HG03175 (cell line): ENCODE measurements at regions not wholly inside any gene's neighbourhood (a gene's known extent, or its start where the extent isn't known, plus 50 kb on each side); places are given as distances from the start of the nearest gene placed in this dataset.
A peak's percentile ranks its signal among the peaks of the same experiment; 100 is the strongest.
"Not testable (repeated sequence)": the region's sequence is repeated elsewhere in the genome, so short reads cannot be mapped to it uniquely, and the experiment has no call there.

ENCODE experiments used
- ATAC-seq: cut with Tn5 transposase; IDR thresholded peaks from one replicate; pipeline ENCODE4 v1.9.1; 2021; ENCODE audit warnings: mild to moderate bottlenecking, moderate library complexity; ENCODE audit not compliant: unreplicated experiment

DNA sequence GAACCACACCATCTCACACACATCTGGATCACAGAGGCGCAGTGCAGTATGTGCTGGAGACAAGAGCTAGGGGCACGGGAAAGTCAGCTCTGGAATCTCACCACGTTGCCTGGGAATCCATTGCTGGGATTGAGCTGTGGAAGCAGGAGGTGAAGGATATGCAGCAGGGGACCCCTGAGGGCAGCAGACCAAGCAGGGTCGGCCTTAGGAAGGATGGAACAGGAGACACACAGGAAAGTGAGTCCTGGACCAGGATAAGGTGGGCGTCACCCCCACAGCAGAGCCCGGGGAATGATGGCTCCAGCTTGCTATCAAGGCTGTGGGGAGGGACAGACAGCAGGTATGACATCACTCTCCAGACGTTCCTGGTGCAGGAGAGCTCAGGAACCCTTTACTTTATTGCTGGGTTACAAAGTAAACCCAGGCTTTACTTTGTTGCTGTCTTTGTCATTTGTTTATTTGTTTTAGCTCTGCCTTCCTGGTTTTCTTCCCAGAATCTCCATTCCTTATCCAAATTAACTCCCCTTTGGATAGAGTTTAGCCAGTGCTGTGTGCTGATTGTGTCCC lies 329.8 kb upstream of the MYT1L start:
- ATAC-seq, result no peak

DNA sequence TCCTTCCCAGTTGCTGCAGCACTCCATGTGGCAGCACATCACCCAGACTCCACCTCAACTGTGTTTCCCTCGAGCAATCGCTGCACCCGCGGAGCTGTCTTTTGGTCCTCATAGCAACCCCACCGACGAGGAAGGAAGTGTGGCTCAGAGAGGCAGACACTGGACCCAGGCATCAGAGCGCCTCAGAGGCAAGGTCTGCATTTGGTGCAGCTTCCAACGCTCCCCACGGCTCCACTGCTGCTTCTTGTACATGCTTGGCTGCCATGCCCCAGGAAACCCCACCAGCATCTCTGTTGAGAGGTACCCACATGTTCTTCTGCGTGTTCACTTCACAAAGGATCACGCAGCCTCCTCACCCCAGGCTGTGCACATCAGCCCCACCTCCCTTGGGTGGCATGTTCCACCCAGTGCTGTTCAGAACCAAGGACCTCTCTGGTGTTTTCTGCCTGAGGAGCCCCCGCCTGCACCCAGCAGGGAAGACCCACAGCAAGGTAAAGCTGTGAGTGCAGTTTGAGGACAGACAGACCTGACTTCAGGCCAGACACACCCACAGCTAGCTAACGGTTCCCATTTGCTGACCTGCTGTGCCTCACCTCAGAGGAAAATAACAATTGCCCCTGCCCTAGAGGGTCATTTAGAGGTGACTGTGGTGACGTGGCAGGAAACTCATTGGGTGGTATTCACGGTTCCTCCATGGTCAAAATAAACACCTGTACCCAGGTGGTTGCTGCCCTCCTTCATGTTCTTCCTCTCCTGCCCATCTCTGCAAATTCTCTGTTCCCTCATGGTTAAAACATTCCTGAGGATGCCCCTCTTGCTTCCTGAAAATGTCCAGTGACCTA lies 326.3 kb upstream of the MYT1L start:
- ATAC-seq, result no peak

DNA sequence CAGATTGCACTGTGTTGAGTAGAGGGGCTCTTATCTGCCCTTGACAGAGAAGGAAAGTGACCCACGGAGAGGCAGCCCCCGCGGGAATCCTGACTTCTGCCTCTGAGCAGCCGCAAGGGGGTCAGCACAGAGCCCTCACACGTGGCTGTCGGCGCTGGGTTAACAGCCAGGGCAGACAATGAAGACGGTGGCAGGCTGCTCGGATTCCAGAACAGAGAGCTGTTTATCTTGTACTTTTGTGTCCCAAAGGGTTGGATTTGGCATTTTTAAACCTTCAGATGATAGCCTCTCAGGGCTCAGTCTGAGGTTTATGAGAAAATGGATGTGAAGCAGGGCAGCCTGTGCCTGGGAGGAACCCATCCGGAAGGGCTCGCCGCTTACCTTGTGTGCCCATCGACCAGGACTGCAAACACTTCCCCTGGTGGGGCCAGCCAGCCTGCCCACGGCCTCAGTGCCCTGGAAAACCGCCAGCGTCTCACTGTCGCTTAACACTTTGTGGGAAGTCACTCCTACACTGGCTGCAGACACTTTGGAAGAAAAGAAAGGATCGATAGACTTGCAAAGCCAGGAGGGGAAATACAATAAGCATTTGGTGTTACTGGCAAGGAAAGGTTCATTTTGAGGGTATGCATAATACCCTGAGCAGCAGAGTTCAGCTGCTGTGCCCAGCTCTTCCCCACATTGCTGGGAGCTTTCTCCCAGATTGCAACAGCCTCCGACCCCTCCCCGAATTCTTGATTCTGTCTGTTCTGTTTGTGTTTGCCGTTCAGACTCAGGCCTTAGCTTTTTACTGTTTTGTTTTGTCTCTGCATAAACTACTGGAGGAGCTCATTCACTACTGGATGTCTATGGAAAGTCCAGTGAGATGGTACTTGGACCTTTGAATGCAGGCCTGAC lies 325.3 kb upstream of the MYT1L start:
- ATAC-seq, result no peak

DNA sequence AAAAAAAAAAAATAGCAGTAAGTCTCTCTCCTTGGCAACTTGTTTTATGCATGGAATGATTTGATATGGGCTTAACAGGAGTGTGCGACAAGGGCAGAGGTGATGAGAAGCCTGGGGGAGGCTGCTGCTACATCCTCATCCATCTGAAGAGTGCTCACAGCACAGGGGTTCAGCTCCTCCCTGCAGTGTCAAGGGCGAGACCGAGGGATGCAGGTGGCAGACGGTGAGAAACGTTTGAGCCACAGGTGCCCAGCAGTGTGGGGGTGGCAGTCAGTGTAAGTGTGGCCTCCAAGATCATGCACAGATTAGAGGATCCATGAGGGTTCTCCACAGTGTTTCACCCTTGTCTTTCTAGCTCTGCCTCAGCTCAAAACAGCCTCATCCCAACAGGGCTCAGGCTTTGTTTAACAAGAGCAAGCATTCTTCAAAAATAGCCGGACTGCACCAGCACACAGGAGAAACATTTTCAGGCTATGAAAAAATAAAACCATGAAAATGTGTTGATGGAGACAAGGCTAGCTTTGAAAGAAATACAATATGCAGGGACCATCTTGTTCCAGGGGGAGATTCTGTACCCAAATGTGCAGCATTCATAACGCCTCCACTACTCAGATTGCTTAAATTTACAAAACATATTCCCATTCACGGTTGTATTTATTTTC lies 324.5 kb upstream of the MYT1L start:
- ATAC-seq, result no peak

DNA sequence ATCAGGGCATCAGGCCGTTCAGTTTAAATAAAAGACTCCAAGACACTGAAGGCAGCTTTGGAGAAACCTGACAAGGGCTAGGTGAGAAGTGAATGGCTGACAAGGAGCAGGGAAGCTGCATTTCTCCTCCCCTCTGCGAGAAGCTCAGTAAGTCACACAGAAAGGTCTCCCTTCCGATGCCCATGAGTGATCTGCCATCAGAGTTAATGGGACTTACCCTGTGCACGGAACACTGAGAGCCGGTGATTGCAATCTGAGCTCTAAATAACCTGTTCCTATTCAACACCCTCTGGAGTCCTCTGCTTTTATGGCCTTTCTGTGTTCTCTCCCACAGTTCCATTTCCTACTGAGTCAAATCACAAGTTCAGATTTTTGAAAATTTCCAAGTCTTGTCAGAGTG lies 322.2 kb upstream of the MYT1L start:
- ATAC-seq, result no peak

DNA sequence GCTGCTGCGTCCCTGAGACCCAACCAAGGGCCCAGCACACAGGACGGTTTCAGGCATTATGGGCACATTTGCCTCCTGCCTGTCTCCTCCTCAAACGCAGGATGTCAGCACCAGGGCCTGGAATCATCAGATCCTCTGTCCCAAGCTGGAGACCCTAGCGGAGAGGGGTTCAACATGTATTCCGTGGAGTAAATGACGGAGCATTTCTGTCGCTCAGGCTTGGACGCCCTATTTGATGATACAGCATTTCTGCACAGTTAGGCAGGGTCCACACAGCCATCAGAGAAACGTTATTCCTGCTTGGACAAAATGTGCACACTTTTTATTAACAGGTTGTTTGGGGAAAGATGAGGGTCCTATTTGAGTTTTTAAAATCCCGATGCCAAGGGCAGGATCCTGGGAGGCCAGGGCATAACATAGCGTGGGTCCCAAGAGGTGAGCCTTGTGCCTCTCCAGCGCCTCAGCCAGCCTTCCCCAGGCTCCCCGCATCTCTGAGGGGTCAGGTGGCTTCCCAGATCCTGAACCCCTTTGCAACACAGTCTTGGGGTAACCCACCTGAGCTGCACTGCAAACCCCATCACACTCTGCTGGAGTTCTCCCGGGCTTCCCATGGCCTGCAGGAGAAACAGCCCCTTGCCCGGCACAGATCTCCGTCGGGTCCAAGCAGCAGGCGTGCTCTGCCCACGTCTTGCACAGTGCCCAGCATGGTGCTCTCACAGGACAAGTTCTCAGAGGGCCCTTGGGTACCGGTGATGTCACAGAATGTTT lies 319.7 kb upstream of the MYT1L start:
- no peak for ATAC-seq

DNA sequence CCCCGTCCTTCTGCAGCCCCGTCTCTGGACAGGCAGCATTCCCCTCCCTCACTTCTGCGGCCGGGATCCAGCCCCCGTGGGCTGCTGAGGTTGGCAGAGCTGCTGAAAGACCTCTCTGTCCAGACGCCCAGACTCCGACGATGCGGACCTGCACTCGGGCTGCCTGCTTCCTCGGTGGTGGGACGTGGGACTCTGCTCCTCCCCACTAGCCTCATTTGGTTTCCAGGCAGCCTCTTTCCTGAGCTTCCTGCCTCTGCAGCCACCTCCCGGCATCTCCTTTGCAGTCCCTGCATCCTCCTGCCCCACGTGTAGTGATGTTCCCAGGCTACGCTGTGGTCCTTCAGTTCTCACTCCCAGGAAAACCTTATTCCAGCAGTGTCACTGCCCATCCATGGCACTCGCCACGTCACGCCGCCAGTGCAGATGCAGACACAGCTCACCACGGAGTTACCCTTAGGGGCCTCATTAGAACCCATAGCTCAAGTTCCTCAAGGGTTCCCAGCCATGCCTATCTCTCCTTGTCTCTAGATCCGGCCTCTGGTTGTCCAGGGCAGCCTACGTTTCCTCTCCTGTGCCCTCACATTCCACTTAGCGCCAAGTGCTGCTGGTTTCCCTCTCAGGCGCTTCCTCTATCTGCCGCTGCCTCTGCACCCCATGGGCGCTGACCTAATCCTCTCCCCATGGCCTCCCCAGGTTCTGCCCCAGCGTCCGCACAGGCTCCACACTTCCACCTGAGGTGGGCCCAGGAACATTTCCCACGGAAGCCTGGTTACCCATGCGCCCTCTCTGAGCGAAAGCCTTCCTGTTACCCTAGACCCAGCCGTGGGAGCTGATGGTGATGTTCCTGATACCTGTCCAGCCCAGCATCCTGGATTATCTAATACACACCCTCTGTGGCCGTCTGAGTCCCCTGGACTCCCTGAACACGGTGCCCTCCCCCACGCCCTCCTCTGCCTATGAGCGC lies 318.3 kb upstream of the MYT1L start:
- ATAC-seq, result no peak

DNA sequence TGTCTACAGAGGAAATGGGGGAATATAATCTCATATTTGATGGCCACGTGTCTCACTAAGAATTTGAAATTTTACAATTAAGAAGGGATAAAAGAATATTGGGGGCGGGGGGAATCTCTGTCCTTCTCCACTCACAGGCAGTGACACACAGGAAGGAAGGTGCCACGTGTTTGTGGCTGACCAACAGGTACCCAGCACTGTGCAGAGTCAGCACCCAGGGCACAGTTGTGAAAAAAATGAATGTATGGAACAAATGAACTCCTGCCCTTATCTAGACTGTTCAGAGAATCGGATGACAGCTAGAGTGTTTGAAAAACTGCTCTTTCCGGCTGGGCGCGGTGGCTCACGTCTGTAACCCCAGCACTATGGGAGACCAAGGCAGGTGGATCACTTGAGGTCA lies 317.0 kb upstream of the MYT1L start:
- ATAC-seq, result no peak

DNA sequence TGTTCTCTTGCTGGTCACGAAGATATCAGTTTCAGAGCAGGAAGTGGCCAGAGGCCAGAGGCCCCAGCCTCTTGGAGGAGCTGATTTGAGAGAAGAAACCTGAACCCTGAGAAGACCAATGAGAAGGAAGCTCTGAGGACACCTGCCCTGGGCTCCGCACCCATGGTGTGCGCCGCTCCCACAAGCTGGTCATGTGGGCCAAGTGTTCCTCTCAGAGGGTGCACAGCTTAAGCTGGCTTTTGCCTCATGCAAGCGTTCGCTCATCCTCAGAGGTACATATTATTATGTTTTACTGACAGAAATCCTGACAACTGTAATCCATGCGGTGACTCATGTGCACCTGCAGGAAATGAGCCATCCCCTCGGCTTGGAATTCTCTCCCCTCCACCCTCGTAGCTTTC lies 316.1 kb upstream of the MYT1L start:
- no peak for ATAC-seq

DNA sequence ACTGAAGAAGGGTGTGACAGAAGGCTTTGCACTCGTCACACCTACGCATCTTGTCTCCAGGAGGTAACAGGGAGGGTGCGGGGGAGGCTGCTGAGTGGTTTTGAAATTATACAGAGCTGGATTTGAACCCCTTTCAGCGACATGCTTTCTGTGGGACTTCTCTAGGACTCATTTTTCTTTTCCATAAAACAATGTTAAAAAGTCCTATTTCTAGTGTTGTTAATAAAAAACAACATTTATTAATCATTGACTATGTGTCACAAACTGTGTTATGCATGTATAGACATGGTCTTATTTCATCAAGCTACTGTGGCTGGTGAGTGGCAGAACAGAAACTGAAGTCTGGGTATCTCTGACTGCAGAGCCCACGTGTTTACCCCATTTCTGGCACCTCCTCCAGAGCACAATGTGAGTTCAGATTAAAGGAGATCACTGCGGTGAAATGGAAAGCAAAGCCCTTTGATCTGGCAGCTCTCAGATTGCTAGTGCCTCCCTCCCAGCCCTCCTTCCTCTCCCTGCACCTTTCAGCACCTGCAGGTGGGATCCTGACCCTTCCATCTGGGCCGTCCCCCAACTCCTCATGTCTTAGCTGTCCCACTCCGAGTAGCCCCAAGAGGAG lies 315.5 kb upstream of the MYT1L start:
- peak; percentile 82 for ATAC-seq

DNA sequence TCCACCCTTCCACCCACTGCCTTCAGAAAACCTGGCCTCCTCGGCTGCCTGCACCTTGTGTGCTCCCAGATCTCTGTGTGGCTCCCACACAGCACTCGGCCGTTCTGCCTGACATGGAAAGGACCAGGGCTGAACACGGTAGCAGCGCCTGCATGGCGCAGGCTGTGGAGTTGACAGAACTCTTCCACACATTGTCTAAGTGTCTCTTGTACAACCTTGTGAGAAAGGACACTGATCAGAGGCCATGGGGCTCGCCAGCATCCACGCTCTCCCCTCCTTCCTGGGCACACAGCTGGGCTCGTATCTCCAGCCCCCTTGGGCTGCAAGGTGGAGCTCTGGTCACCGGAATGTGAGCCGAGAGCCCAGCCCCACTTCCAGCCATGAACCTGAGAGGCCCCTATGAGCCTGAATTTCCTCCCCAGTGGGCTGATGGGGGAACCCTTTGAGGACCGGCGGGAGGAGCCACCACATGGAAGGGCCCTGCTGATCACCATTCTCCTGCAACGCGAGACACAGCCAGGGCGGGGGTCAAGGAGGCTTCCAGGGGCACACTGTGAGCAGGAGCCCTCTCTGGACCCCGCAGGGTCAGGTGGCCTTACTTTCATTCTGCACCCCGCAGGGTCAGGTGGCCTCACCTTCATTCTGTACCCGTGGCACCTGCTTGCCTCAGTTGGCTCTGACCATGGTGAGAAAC lies 314.2 kb upstream of the MYT1L start:
- no peak for ATAC-seq

DNA sequence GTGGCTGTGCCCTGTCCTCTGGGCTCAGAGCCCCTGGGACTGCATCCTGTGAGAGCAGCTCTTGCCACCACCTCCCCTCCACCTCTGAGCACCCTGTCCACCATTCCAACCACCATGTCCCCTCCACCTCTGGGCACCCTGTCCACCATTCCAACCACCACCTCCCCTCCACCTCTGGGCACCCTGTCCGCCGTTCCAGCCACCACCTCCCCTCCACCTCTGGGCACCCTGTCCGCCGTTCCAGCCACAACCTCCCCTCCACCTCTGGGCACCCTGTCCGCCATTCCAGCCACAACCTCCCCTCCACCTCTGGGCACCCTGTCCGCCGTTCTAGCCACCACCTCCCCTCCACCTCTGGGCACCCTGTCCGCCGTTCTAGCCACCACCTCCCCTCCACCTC lies 313.7 kb upstream of the MYT1L start:
- ATAC-seq, result not testable (repeated sequence)

DNA sequence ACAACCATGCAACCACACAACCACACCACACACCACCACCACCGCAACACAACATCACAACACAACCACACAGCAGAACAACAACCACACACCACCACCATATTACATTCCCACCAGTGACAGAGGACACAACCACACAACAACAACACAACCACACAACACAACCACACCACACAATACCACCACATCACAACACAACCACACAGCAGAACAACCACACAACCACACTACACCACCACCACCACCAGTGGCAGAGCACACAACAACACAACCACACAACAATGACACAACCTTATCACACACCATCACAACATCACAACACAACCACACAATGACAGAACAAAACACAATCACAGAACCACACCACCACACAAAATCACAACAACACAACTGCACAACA lies 313.0 kb upstream of the MYT1L start:
- ATAC-seq, result no peak

DNA sequence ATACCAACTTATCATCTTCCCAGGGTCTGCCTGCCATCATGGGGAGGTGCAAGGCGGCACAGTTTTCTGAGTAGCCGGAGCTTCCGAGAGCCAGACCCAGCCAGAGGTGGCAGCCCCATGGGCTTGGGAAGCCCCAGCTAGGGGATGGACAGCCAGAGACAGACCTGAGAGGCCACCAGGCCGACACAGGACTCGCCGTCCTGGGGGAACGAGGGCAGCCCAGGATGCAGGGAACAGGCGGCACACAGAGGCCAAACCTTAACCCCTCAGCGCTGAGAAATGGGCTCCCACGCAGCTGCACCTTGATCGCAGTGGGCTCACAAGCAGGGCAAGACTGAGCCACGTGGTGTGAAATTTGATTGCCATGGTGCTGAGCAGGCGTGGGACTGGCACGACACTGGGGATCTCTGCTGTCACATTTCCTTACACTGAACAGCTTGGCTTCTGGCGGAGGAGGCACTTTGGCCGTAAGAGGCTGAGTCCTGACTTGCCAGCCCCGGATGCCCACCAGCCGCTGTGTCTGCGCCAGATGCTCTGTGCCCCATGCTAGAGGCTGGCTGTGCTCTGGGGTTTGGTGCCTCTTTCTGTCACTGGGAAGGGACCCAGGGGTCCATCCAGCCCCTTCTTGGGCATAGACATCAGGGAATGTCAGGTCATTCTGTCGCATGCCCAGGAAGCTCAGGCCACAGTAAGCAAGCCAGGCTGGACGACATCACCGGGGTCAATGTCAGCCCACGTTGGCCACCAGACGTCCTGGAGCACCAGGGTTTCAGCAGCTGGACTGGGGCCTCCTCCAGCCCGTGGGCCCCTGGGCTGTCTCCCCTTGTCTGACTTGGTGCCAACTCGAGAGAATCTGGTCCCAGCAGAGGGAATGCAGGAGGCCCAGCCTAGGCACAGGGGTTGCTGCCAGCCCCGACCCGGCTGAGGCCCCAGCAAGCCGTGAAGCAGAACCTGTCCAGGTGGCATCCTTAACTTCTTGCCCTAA lies 312.1 kb upstream of the MYT1L start:
- no peak for ATAC-seq

DNA sequence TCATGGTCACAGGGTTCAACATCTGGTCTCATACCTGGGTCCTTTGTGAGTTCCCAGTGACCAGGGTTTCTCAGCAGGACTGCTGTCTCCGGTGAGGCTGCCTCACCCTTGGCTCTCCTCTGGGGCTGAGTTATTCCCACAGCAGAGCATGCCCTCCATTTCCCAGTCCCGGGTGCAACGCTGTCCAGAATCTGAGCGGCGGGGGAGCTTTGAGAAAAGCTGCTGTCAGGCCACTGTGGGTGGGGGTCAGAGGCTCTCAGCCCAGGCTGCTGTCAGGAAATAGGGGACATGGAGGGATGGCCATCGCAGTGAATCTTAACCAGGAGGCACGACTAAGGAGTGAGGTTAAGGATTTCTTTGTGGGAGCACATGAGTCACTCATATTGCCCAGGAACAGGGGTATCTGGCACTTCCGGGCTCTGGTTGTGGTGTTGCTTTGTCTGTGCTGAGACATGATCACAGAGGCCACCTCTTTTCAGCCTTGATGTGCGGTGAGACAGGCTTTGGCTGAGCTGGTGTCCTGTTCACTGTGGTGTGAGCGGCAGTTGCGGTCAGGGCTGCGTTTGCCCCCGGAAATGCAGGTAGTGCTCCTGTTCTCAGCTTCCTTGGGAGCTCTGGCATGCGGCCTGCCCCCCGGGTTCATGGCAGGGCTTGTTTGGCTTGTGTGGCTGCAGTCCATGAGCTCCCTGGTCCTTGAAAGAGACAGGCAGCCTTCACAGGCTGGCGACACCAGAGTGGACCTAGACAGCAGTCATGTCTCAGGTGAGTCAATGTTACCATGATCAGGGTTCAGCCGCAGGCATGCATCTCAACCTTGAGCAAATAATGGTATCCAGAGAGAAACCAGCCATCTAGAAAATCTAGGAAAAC lies 310.7 kb upstream of the MYT1L start:
- no peak for ATAC-seq

DNA sequence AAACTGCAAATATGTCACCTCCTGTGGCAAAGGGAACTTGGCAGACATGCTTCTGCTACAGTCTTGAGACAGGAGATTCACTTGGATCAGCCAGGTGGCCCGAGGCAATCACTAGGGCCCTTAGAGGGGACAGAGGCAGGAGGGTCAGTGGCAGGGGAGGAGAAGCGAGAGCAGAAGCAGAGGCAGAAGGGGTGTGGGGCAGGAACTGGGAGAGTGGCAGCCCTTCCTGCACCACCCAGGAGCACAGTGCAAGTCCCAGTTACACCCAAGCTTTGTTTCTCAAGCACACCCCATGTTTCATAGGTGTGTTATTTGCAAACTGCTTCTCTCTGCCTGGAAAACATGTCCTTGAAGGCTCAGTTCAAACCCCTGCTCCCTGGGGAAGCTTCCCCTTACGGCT lies 309.7 kb upstream of the MYT1L start:
- ATAC-seq, result no peak
